ENCODE measurements at regions not wholly inside any gene's neighbourhood (a gene's known extent, or its start where the extent isn't known, plus 50 kb on each side); places are given as distances from the start of the nearest gene placed in this dataset.

- TF ChIP-seq, protein P1, sequence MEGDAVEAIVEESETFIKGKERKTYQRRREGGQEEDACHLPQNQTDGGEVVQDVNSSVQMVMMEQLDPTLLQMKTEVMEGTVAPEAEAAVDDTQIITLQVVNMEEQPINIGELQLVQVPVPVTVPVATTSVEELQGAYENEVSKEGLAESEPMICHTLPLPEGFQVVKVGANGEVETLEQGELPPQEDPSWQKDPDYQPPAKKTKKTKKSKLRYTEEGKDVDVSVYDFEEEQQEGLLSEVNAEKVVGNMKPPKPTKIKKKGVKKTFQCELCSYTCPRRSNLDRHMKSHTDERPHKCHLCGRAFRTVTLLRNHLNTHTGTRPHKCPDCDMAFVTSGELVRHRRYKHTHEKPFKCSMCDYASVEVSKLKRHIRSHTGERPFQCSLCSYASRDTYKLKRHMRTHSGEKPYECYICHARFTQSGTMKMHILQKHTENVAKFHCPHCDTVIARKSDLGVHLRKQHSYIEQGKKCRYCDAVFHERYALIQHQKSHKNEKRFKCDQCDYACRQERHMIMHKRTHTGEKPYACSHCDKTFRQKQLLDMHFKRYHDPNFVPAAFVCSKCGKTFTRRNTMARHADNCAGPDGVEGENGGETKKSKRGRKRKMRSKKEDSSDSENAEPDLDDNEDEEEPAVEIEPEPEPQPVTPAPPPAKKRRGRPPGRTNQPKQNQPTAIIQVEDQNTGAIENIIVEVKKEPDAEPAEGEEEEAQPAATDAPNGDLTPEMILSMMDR (IDR thresholded peaks at IDR 0.05; ENCODE audit: low read length): no peak
- no peak for TF ChIP-seq EZH2phosphoT487 (IDR thresholded peaks at IDR 0.05; ENCODE audit: low read length)
- no peak for TF ChIP-seq EZH2 (optimal IDR thresholded peaks at IDR 0.05; ENCODE audit: low read depth, low read length)
Observed at GRCh38 chr4:125515016-125515415, 200.3 kb downstream of the FAT4 start.
